ENCODE measurements at regions not wholly inside any gene's neighbourhood (a gene's known extent, or its start where the extent isn't known, plus 50 kb on each side); places are given as distances from the start of the nearest gene placed in this dataset.
"Not testable (repeated sequence)": the region's sequence is repeated elsewhere in the genome, so short reads cannot be mapped to it uniquely, and the experiment has no call there.

DNA sequence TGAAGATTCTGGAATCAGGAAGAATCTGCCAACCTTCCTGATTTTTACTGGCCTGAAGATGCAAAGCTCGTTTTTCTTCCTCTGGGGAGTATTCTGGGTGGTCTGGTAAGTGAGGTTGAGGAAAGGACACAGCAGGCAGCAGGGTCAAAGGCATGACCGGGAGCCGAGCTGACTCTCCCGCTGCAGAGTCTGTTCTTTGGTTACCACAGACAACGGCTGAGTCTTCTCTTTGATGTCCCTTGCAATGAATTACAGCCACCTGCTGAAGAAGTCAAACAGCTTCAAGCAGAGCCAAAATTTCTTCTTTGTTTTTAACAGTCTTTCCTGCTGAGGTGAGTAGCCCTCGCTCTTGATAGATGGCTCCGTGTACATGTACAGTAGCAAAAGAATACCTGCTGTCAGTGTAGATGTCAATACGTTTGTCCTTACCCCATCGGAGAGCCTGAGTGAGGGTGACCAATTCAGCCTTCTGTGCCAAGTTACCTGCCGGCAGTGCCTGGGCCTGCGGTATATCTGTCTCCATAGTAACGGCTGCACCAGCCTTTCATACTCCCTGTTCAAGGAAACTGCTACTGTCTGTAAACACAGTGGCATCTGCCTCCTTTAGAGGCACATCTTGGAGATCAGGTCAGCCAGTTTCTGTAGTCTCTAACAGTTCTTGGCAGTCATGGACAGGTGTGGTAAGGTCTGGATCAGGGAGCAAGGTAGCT, 76.4 kb downstream of the PRR15 start:
- H3K27me3 Mint-ChIP-seq, result peaks cover 0 to 34% of the 10 kb centered on the region in 2 donors
- no peaks in the 10 kb centered on the region for H3K36me3 Mint-ChIP-seq (ENCODE audit: insufficient read depth)
- H3K27ac Mint-ChIP-seq, result no peak overlapping the region
- no peak for ATAC-seq (replicated peaks)
- DNase-seq, result no peak
- no peaks in the 10 kb centered on the region for H3K9me3 Mint-ChIP-seq
- peaks cover 0 to 2% of the 10 kb centered on the region in 2 donors for H3K4me1 Mint-ChIP-seq (ENCODE audit: low read depth in 2 of 2)
- no peak overlapping the region for H3K4me3 Mint-ChIP-seq

GRCh38 chr7:29641651-29642050, 78.0 kb downstream of the PRR15 start:
- Mint-ChIP-seq H3K9me3 (no peaks in the 10 kb centered on the region), H3K4me3 (no peak overlapping the region), H3K4me1 (ENCODE audit: low read depth in 2 of 2) (peaks cover 0 to 2% of the 10 kb centered on the region in 2 donors), H3K27me3 (peaks cover 3 to 38% of the 10 kb centered on the region in 2 donors), H3K36me3 (ENCODE audit: insufficient read depth) (no peaks in the 10 kb centered on the region), H3K27ac (no peak overlapping the region)
- no peak for ATAC-seq (replicated peaks)
- DNase-seq, result no peak

DNA sequence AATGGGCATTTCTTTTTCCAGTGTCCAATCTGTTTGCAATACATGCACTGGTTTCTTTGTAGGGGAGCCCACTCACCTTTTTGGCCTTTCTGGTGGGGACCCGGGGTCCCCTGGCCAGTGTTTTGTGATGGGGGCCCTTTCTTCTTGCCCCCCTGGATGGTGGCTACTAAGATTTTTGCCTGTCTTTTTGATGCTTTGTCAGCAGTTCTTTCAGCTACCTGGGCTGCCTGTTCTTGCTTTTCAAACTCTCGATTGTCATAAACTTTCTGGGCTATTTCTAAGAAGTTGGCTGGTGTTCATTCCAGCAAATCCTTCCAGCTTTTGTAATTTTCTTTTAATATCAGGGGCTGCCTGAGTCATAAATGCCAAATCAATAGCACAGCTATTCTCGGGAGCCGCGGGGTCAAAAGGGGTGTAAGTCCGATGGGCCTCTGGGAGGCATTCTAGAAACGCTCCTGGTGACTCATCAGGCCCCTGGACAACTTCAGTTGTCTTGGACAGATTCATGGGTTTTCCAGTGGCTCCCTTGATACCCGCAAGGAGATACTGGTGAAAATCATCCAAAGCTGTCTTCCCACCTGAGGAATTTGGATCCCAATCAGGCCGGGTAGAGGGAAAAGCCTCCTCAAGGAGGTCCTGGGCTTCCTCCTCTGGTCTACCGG, 79.0 kb downstream of the PRR15 start:
- H3K4me1 Mint-ChIP-seq (ENCODE audit: low read depth in 2 of 2), result peaks cover 0 to 2% of the 10 kb centered on the region in 2 donors
- H3K27ac Mint-ChIP-seq, result no peak overlapping the region
- peaks cover 6 to 48% of the 10 kb centered on the region in 2 donors for H3K27me3 Mint-ChIP-seq
- no peaks in the 10 kb centered on the region for H3K36me3 Mint-ChIP-seq (ENCODE audit: insufficient read depth)
- no peaks in the 10 kb centered on the region for H3K9me3 Mint-ChIP-seq
- DNase-seq (no peak), ATAC-seq (replicated peaks) (no peak)
- H3K4me3 Mint-ChIP-seq, result no peak overlapping the region

- not testable (repeated sequence) for H3K4me1 Mint-ChIP-seq (ENCODE audit: low read depth in 2 of 2); H3K4me3 Mint-ChIP-seq; H3K27ac Mint-ChIP-seq; H3K36me3 Mint-ChIP-seq (ENCODE audit: insufficient read depth); ATAC-seq (replicated peaks); DNase-seq; H3K9me3 Mint-ChIP-seq
- H3K27me3 Mint-ChIP-seq, result peaks cover 6 to 49% of the 10 kb centered on the region in 2 donors
These were observed 82.5 kb downstream of the PRR15 start for GRCh38 chr7:29646116-29646515.

- DNase-seq (no peak), ATAC-seq (replicated peaks) (no peak)
- Mint-ChIP-seq H3K36me3 (ENCODE audit: insufficient read depth) (no peaks in the 10 kb centered on the region), H3K9me3 (no peaks in the 10 kb centered on the region), H3K27me3 (peaks cover 6 to 39% of the 10 kb centered on the region in 2 donors), H3K27ac (no peak overlapping the region), H3K4me3 (no peak overlapping the region), H3K4me1 (ENCODE audit: low read depth in 2 of 2) (no peaks in the 10 kb centered on the region)
These were observed 83.5 kb downstream of the PRR15 start for GRCh38 chr7:29647020-29647654.

GRCh38 chr7:29647691-29648210, 84.1 kb downstream of the PRR15 start:
- DNase-seq; H3K4me3 Mint-ChIP-seq; H3K9me3 Mint-ChIP-seq; H3K27ac Mint-ChIP-seq; ATAC-seq (replicated peaks); H3K36me3 Mint-ChIP-seq (ENCODE audit: insufficient read depth); H3K4me1 Mint-ChIP-seq (ENCODE audit: low read depth in 2 of 2): not testable (repeated sequence)
- peaks cover 6 to 36% of the 10 kb centered on the region in 2 donors for H3K27me3 Mint-ChIP-seq

DNA sequence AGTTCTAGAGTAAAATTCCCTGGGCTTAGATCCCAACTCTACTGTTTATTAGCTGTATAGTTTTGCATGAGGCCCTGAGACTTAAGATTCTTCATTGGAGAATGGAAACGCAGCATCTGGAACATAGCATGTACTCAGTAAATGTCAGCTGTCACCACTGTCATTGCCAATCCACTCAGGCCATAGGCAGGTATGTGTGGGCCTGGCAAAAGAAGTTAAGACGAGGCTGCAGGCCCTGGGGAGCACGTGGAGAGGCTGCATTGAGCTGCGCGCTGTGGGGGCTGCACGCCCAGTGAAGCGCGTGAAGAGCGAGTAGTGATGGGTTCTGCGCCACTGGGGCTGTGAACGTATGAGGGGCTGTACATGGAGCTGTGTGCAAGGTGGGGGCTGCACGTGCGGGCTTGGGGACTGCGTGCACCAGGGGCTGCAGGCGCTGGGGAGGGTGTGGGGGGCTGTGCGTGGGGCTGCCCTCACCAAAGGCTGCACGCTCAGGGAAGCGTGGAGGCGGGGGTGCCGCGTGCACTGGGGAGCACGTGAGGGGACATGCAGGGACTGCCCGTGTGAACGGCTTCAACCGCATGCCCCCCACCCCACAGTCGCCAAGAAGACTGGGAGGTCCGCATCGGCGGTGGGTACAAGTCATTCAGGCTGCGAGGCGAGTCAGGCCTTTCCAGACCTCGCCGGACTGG, 85.5 kb downstream of the PRR15 start:
- Mint-ChIP-seq H3K4me3 (no peak overlapping the region), H3K27me3 (peaks cover 6 to 22% of the 10 kb centered on the region in 2 donors), H3K36me3 (ENCODE audit: insufficient read depth) (no peaks in the 10 kb centered on the region), H3K27ac (no peak overlapping the region), H3K4me1 (ENCODE audit: low read depth in 2 of 2) (no peaks in the 10 kb centered on the region), H3K9me3 (no peaks in the 10 kb centered on the region)
- DNase-seq, result no peak
- no peak for ATAC-seq (replicated peaks)

DNA sequence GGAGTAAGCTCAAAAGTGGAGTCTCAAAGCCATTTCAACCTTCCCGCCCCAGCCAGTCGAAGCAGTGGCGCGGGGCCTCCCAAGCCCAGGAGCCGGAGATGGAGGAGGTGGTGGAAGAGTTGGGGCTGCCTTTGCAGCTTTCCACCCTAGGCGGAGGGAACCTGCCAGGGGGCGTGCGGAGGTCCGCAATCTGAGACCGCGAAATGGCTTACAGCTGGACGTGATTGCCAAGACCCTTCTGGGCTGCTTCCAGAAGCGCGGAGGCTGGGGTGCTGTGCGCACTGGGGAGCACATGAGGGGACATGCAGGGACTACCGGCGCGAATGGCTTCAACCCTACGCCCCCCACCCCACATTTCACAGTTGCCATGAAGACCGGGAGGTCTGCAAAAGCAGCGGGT, 86.2 kb downstream of the PRR15 start:
- H3K27me3 Mint-ChIP-seq, result peaks cover 6 to 17% of the 10 kb centered on the region in 2 donors
- H3K9me3 Mint-ChIP-seq, result no peaks in the 10 kb centered on the region
- no peaks in the 10 kb centered on the region for H3K4me1 Mint-ChIP-seq (ENCODE audit: low read depth in 2 of 2)
- no peak for ATAC-seq (replicated peaks)
- H3K4me3 Mint-ChIP-seq, result no peak overlapping the region
- no peak overlapping the region for H3K27ac Mint-ChIP-seq
- no peak for DNase-seq
- no peaks in the 10 kb centered on the region for H3K36me3 Mint-ChIP-seq (ENCODE audit: insufficient read depth)

DNA sequence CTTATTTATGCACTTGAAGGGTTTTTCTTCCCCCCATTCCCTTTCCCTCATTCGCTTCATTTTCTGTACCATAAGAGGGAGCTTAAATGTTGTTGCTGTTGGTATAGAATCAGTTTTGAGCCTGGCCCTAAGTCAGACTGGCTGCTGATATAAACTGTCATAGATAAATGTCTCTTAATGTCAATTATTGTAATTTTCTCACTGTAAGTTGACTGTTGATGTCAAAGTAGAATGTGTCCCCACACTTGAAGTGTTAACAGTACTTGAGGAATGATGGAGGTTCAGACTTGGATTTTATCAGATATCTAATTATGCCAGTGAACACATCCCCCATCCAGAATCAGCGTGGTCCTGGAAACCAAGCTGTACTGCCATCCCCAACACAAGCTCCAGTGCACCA, 87.8 kb downstream of the PRR15 start:
- H3K27me3 Mint-ChIP-seq, result peaks cover 5 to 14% of the 10 kb centered on the region in 2 donors
- H3K9me3 Mint-ChIP-seq, result no peaks in the 10 kb centered on the region
- DNase-seq (no peak), ATAC-seq (replicated peaks) (no peak)
- H3K4me1 Mint-ChIP-seq (ENCODE audit: low read depth in 2 of 2), result no peaks in the 10 kb centered on the region
- no peak overlapping the region for H3K4me3 Mint-ChIP-seq
- H3K36me3 Mint-ChIP-seq (ENCODE audit: insufficient read depth), result no peaks in the 10 kb centered on the region
- H3K27ac Mint-ChIP-seq, result no peak overlapping the region

DNA sequence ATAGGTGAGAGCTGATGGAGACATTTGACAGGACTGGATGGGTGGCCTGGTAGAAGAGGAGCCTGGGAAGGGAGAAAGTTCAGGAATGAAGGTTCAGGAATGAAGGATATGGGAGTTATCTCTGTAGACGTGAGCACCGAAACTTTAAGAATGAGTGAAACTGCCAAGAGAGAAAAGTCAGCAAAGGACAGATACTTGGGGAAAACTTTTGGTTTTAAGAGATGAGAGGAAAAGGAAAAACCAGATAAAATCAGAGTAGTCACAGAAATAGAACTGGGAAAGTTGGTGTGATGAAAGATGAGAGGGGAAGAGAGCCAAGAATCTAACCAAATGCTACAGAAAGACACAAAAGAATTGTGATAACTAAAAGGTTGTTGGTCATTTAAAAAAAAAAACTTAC, 88.9 kb downstream of the PRR15 start:
- no peak overlapping the region for H3K4me3 Mint-ChIP-seq
- no peaks in the 10 kb centered on the region for H3K36me3 Mint-ChIP-seq (ENCODE audit: insufficient read depth)
- no peak for ATAC-seq (replicated peaks)
- DNase-seq, result no peak
- H3K27ac Mint-ChIP-seq, result no peak overlapping the region
- H3K9me3 Mint-ChIP-seq, result no peaks in the 10 kb centered on the region
- peaks cover 0 to 4% of the 10 kb centered on the region in 2 donors for H3K27me3 Mint-ChIP-seq
- no peaks in the 10 kb centered on the region for H3K4me1 Mint-ChIP-seq (ENCODE audit: low read depth in 2 of 2)

DNA sequence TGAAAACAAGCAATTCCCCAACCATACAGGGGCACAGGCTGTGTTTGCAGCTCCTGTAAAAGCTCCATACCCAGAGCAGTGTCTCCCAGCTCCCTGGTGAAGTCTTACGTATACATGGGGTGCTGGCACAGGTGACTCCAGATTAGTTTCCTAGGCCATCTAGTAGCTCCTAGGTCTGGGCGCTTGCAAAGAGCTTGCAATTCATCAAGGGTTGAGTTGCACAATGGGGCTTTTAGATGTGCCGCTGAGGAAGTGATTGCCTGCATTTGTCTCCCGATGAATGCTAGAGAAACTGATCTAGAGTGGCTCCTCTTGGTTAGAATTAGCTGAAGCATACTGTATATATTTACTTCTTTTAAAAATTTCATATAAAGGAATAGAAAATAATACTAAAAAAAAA, 90.7 kb downstream of the PRR15 start:
- not testable (repeated sequence) for H3K36me3 Mint-ChIP-seq (ENCODE audit: insufficient read depth); H3K27me3 Mint-ChIP-seq; H3K9me3 Mint-ChIP-seq; H3K27ac Mint-ChIP-seq; ATAC-seq (replicated peaks); H3K4me1 Mint-ChIP-seq (ENCODE audit: low read depth in 2 of 2); DNase-seq; H3K4me3 Mint-ChIP-seq

DNA sequence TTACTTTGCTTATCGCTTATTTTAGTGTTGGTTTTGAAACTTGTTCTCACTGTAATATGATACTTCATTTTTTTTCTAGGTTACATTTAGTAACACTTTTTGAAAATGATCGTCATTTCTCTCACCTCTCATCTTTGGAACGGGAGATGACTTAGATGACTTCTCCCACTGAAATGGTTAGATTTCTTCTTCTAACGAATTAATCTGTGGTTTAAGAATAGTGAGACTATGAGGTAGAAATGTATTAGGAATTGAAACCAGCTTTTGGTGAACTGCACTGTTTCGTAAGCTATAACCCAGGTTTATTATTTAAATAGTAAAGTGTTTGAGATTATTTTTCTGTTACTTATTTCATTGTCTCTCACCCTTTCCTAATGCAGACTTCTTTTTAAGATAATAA, 93.7 kb downstream of the PRR15 start:
- ATAC-seq (replicated peaks) (no peak), DNase-seq (no peak)
- Mint-ChIP-seq H3K27ac (no peak overlapping the region), H3K4me1 (ENCODE audit: low read depth in 2 of 2) (no peaks in the 10 kb centered on the region), H3K9me3 (no peaks in the 10 kb centered on the region), H3K36me3 (ENCODE audit: insufficient read depth) (no peaks in the 10 kb centered on the region), H3K4me3 (no peak overlapping the region), H3K27me3 (no peaks in the 10 kb centered on the region)

- no peaks in the 10 kb centered on the region for H3K36me3 Mint-ChIP-seq (ENCODE audit: insufficient read depth)
- no peak for ATAC-seq (replicated peaks)
- no peak overlapping the region for H3K4me3 Mint-ChIP-seq
- DNase-seq, result no peak
- no peak overlapping the region for H3K27ac Mint-ChIP-seq
- H3K9me3 Mint-ChIP-seq, result no peaks in the 10 kb centered on the region
- no peaks in the 10 kb centered on the region for H3K4me1 Mint-ChIP-seq (ENCODE audit: low read depth in 2 of 2)
- H3K27me3 Mint-ChIP-seq, result peaks cover 4 to 5% of the 10 kb centered on the region in 2 donors
These were observed 94.2 kb downstream of the PRR15 start for GRCh38 chr7:29657856-29658255.
